ENCODE measurements at regions not wholly inside any gene's neighbourhood (a gene's known extent, or its start where the extent isn't known, plus 50 kb on each side); places are given as distances from the start of the nearest gene placed in this dataset.
"Not testable (repeated sequence)": the region's sequence is repeated elsewhere in the genome, so short reads cannot be mapped to it uniquely, and the experiment has no call there.

GRCh38 chr2:41314511-41315070, 733.2 kb upstream of the PKDCC start:
- no peak for DNase-seq (ENCODE audit: low read depth)

GRCh38 chr2:41319437-41319836, 728.4 kb upstream of the PKDCC start:
- no peak for DNase-seq (ENCODE audit: low read depth)

GRCh38 chr2:41320491-41320890, 727.3 kb upstream of the PKDCC start:
- no peak for DNase-seq (ENCODE audit: low read depth)

- DNase-seq (ENCODE audit: low read depth) = no peak
Measured at GRCh38 chr2:41321351-41321750, 726.5 kb upstream of the PKDCC start.

- no peak for DNase-seq (ENCODE audit: low read depth)
Measured at GRCh38 chr2:41326851-41327250, 721.0 kb upstream of the PKDCC start.

- DNase-seq (ENCODE audit: low read depth) = no peak
Measured at GRCh38 chr2:41329040-41329439, 718.8 kb upstream of the PKDCC start.

- no peak for DNase-seq (ENCODE audit: low read depth)
Measured at GRCh38 chr2:41334159-41334558, 713.7 kb upstream of the PKDCC start.

GRCh38 chr2:41335573-41335972, 712.2 kb upstream of the PKDCC start:
- not testable (repeated sequence) for DNase-seq (ENCODE audit: low read depth)

GRCh38 chr2:41337956-41338355, 709.9 kb upstream of the PKDCC start:
- no peak for DNase-seq (ENCODE audit: low read depth)

GRCh38 chr2:41344529-41344928, 703.3 kb upstream of the PKDCC start:
- DNase-seq (ENCODE audit: low read depth) = no peak

- no peak for DNase-seq (ENCODE audit: low read depth)
Measured at GRCh38 chr2:41353060-41353459, 694.8 kb upstream of the PKDCC start.

- no peak for DNase-seq (ENCODE audit: low read depth)
Measured at GRCh38 chr2:41355794-41356193, 692.0 kb upstream of the PKDCC start.

GRCh38 chr2:41364842-41365241, 683.0 kb upstream of the PKDCC start:
- DNase-seq (ENCODE audit: low read depth) = no peak

GRCh38 chr2:41375901-41376300, 671.9 kb upstream of the PKDCC start:
- no peak for DNase-seq (ENCODE audit: low read depth)

GRCh38 chr2:41377837-41378236, 670.0 kb upstream of the PKDCC start:
- no peak for DNase-seq (ENCODE audit: low read depth)

GRCh38 chr2:41378420-41378819, 669.4 kb upstream of the PKDCC start:
- DNase-seq (ENCODE audit: low read depth) = no peak

GRCh38 chr2:41379496-41380221, 668.2 kb upstream of the PKDCC start:
- no peak for DNase-seq (ENCODE audit: low read depth)

- DNase-seq (ENCODE audit: low read depth) = no peak
Measured at GRCh38 chr2:41381701-41382100, 666.1 kb upstream of the PKDCC start.

GRCh38 chr2:41387519-41387918, 660.3 kb upstream of the PKDCC start:
- DNase-seq (ENCODE audit: low read depth) = no peak

- no peak for DNase-seq (ENCODE audit: low read depth)
Measured at GRCh38 chr2:41393621-41394020, 654.2 kb upstream of the PKDCC start.

- DNase-seq (ENCODE audit: low read depth) = no peak
Measured at GRCh38 chr2:41394541-41394940, 653.3 kb upstream of the PKDCC start.

- no peak for DNase-seq (ENCODE audit: low read depth)
Measured at GRCh38 chr2:41395692-41396091, 652.1 kb upstream of the PKDCC start.

GRCh38 chr2:41399437-41400087, 648.3 kb upstream of the PKDCC start:
- no peak for DNase-seq (ENCODE audit: low read depth)
